Erythroblast (primary cell): ENCODE measurements at regions not wholly inside any gene's neighbourhood (a gene's known extent, or its start where the extent isn't known, plus 50 kb on each side); places are given as distances from the start of the nearest gene placed in this dataset.

Experiments
- DNase-seq, 2 experiments: peaks; one replicate each; lab custom pipeline; 2025; lab: John Stamatoyannopoulos, UW
- GATA1 ChIP-seq: IDR thresholded peaks from 2 replicates; pipeline ENCODE4 v1.6.1; 2011; ENCODE audit warnings: low read depth, mild to moderate bottlenecking, control low read depth, low read length, moderate library complexity
- POLR2A ChIP-seq: IDR thresholded peaks from 2 replicates; pipeline ENCODE4 v1.6.1; 2011; ENCODE audit warnings: mild to moderate bottlenecking, low read length

GRCh38 chr9:120018037-120018436 is 561.9 kb downstream of the CDK5RAP2 start:
- TF ChIP-seq GATA1 (no peak), POLR2A (no peak)
- no peak for DNase-seq

GRCh38 chr9:120016231-120016630 is 563.7 kb downstream of the CDK5RAP2 start:
- no peak for DNase-seq
- TF ChIP-seq GATA1: no peak
- no peak for TF ChIP-seq POLR2A

- TF ChIP-seq GATA1: no peak
- TF ChIP-seq POLR2A: no peak
- no peak for DNase-seq
These were observed 565.2 kb downstream of the CDK5RAP2 start for GRCh38 chr9:120014796-120015195.

- no peak for DNase-seq
- TF ChIP-seq POLR2A (no peak), GATA1 (no peak)
These were observed 570.1 kb downstream of the CDK5RAP2 start for GRCh38 chr9:120009856-120010255.

- TF ChIP-seq POLR2A: no peak
- TF ChIP-seq GATA1: no peak
These were observed 578.4 kb downstream of the CDK5RAP2 start for GRCh38 chr9:120001536-120001935.

GRCh38 chr9:119998614-119999013 is 581.4 kb downstream of the CDK5RAP2 start:
- DNase-seq: no peak
- no peak for TF ChIP-seq POLR2A
- no peak for TF ChIP-seq GATA1

More at GRCh38 chr9:120001536-120001935, 578.4 kb downstream of the CDK5RAP2 start:
- DNase-seq: no peak

GRCh38 chr9:119991797-119992196 is 588.2 kb downstream of the CDK5RAP2 start:
- no peak for DNase-seq
- no peak for TF ChIP-seq POLR2A
- no peak for TF ChIP-seq GATA1

- no peak for DNase-seq
- no peak for TF ChIP-seq GATA1
- no peak for TF ChIP-seq POLR2A
These were observed 593.3 kb downstream of the CDK5RAP2 start for GRCh38 chr9:119986713-119987112.

- TF ChIP-seq GATA1 (no peak), POLR2A (no peak)
These were observed 593.8 kb downstream of the CDK5RAP2 start for GRCh38 chr9:119986205-119986604.

GRCh38 chr9:119974026-119974425 is 604.8 kb upstream of the BRINP1 start:
- TF ChIP-seq POLR2A (no peak), GATA1 (no peak)
- DNase-seq: no peak

More at GRCh38 chr9:119986205-119986604, 593.8 kb downstream of the CDK5RAP2 start:
- DNase-seq: no peak

GRCh38 chr9:119968836-119969707 is 599.8 kb upstream of the BRINP1 start:
- peak; percentile 41 to 59 for DNase-seq
- no peak for TF ChIP-seq GATA1

GRCh38 chr9:119967867-119968535 is 598.8 kb upstream of the BRINP1 start:
- no peak for DNase-seq
- no peak for TF ChIP-seq POLR2A
- TF ChIP-seq GATA1: no peak

GRCh38 chr9:119963798-119964372 is 594.6 kb upstream of the BRINP1 start:
- no peak for TF ChIP-seq POLR2A
- no peak for TF ChIP-seq GATA1
- DNase-seq: no peak

GRCh38 chr9:119963258-119963797 is 594.1 kb upstream of the BRINP1 start:
- no peak for DNase-seq
- TF ChIP-seq POLR2A (no peak), GATA1 (no peak)
